BE2C (cell line): ENCODE measurements at regions not wholly inside any gene's neighbourhood (a gene's known extent, or its start where the extent isn't known, plus 50 kb on each side); places are given as distances from the start of the nearest gene placed in this dataset.

Experiments used
- DNase-seq: peaks from one replicate; pipeline ENCODE4 v3.0.0-alpha.2; 2020
- H3K27me3 ChIP-seq: fragments of 250-450 bp; sonication (Bioruptor Pico); 2 replicates; pipeline ENCODE4 v1.5.1; 2020; ENCODE audit warnings: mild to moderate bottlenecking
- H3K36me3 ChIP-seq: fragments of 250-450 bp; sonication (Bioruptor Pico); 2 replicates; pipeline ENCODE4 v1.5.1; 2020; ENCODE audit warnings: mild to moderate bottlenecking
- H3K4me1 ChIP-seq: fragments of 250-450 bp; sonication (Bioruptor Pico); 2 replicates; pipeline ENCODE4 v1.5.1; 2020
- H3K4me3 ChIP-seq: 2 replicates; pipeline ENCODE4 v1.5.1; 2011; ENCODE audit warnings: low read depth, low read length
- H3K9me3 ChIP-seq: fragments of 250-450 bp; sonication (Bioruptor Pico); 2 replicates; pipeline ENCODE4 v1.5.1; 2020
- CTCF ChIP-seq: IDR thresholded peaks from 2 replicates; pipeline ENCODE4 v1.5.1; 2012; ENCODE audit warnings: mild to moderate bottlenecking, low read depth, low read length

GRCh38 chrX:39310891-39311290 is 509.6 kb downstream of the MID1IP1 start:
- TF ChIP-seq CTCF = no peak
- no peaks in the 10 kb centered on the region for H3K36me3 ChIP-seq
- peaks cover 3% of the 10 kb centered on the region; the same call in 1 of the 2 replicates for H3K4me1 ChIP-seq
- no peak for DNase-seq
- no peaks in the 10 kb centered on the region for H3K27me3 ChIP-seq
- no peaks in the 10 kb centered on the region for H3K9me3 ChIP-seq
- no peak overlapping the region for H3K4me3 ChIP-seq

- Histone ChIP-seq H3K36me3 (no peaks in the 10 kb centered on the region), H3K9me3 (no peaks in the 10 kb centered on the region), H3K4me3 (no peak overlapping the region), H3K27me3 (no peaks in the 10 kb centered on the region), H3K4me1 (peaks cover 3% of the 10 kb centered on the region; the same call in 1 of the 2 replicates)
- DNase-seq = no peak
- TF ChIP-seq CTCF = no peak
Measured at GRCh38 chrX:39311646-39312045, 510.4 kb downstream of the MID1IP1 start.

GRCh38 chrX:39313146-39313545 is 511.9 kb downstream of the MID1IP1 start:
- H3K4me1 ChIP-seq = peaks cover 3% of the 10 kb centered on the region; the same call in 1 of the 2 replicates
- no peaks in the 10 kb centered on the region for H3K36me3 ChIP-seq
- no peaks in the 10 kb centered on the region for H3K9me3 ChIP-seq
- H3K4me3 ChIP-seq = no peak overlapping the region
- no peaks in the 10 kb centered on the region for H3K27me3 ChIP-seq
- TF ChIP-seq CTCF = no peak
- no peak for DNase-seq

GRCh38 chrX:39318506-39319343 is 517.5 kb downstream of the MID1IP1 start:
- no peak overlapping the region for H3K4me3 ChIP-seq
- no peaks in the 10 kb centered on the region for H3K27me3 ChIP-seq
- no peaks in the 10 kb centered on the region for H3K36me3 ChIP-seq
- TF ChIP-seq CTCF = no peak
- H3K4me1 ChIP-seq = no peaks in the 10 kb centered on the region
- DNase-seq = no peak
- no peaks in the 10 kb centered on the region for H3K9me3 ChIP-seq

- Histone ChIP-seq H3K9me3 (no peaks in the 10 kb centered on the region), H3K4me3 (no peak overlapping the region), H3K4me1 (no peaks in the 10 kb centered on the region; the same call in 1 of the 2 replicates), H3K27me3 (no peaks in the 10 kb centered on the region), H3K36me3 (no peaks in the 10 kb centered on the region)
- TF ChIP-seq CTCF = no peak
- DNase-seq = no peak
Measured at GRCh38 chrX:39320165-39320564, 518.9 kb downstream of the MID1IP1 start.

GRCh38 chrX:39322496-39322895 is 521.2 kb downstream of the MID1IP1 start:
- H3K36me3 ChIP-seq = no peaks in the 10 kb centered on the region
- no peak for DNase-seq
- no peak for TF ChIP-seq CTCF
- H3K27me3 ChIP-seq = no peaks in the 10 kb centered on the region
- H3K4me1 ChIP-seq = no peaks in the 10 kb centered on the region; the same call in 1 of the 2 replicates
- H3K4me3 ChIP-seq = no peak overlapping the region
- no peaks in the 10 kb centered on the region for H3K9me3 ChIP-seq
